ENCODE measurements at regions not wholly inside any gene's neighbourhood (a gene's known extent, or its start where the extent isn't known, plus 50 kb on each side); places are given as distances from the start of the nearest gene placed in this dataset.

DNA sequence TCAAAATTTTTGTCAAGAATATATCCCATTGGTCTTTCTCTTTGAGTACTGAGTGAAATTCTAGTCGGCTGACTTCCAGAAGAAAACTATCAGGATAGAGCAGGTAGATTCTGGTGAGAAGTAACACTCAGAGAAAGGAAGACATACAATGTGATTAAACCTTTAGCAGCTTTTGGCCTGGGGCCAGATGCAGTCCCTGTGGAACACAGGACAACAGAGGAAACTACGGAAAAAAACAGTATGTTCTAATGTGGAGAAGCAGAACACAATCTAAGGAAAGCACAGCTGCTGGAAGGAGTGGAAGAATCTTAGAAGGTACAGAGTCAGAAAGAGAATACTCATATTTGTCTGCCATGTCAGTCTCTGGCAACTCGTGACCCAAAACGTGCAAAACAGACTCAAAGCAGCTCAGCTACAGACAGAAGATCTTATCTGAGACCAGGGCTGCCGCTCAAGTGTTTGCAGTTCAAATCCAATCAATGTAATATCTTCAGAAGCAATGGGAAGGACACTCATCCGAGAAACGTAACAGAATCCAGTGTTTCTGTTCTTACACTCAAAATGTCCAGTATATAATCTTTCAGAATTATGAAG, 283.8 kb downstream of the MRPL39 start:
- TF ChIP-seq, protein P1, sequence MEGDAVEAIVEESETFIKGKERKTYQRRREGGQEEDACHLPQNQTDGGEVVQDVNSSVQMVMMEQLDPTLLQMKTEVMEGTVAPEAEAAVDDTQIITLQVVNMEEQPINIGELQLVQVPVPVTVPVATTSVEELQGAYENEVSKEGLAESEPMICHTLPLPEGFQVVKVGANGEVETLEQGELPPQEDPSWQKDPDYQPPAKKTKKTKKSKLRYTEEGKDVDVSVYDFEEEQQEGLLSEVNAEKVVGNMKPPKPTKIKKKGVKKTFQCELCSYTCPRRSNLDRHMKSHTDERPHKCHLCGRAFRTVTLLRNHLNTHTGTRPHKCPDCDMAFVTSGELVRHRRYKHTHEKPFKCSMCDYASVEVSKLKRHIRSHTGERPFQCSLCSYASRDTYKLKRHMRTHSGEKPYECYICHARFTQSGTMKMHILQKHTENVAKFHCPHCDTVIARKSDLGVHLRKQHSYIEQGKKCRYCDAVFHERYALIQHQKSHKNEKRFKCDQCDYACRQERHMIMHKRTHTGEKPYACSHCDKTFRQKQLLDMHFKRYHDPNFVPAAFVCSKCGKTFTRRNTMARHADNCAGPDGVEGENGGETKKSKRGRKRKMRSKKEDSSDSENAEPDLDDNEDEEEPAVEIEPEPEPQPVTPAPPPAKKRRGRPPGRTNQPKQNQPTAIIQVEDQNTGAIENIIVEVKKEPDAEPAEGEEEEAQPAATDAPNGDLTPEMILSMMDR (IDR thresholded peaks at IDR 0.05) = no peak
- TF ChIP-seq POLR2A (IDR thresholded peaks at IDR 0.05) = no peak
- no peaks in the 10 kb centered on the region for H3K4me1 ChIP-seq
- 43% methylated on average over 7 of the region's 7 CpGs for WGBS (ENCODE audit: insufficient coverage, low coverage, low lambda C conversion rate, missing lambda C conversion rate)
- H3K27me3 ChIP-seq = no peaks in the 10 kb centered on the region
- no peak overlapping the region for H3K4me3 ChIP-seq
- no peaks in the 10 kb centered on the region for H3K9me3 ChIP-seq
- H3K36me3 ChIP-seq = no peaks in the 10 kb centered on the region
- intact Hi-C loops (cut with DNase I) = no loop called here
- ATAC-seq (no peak), DNase-seq (no peak)
- no peak overlapping the region for H3K27ac ChIP-seq

DNA sequence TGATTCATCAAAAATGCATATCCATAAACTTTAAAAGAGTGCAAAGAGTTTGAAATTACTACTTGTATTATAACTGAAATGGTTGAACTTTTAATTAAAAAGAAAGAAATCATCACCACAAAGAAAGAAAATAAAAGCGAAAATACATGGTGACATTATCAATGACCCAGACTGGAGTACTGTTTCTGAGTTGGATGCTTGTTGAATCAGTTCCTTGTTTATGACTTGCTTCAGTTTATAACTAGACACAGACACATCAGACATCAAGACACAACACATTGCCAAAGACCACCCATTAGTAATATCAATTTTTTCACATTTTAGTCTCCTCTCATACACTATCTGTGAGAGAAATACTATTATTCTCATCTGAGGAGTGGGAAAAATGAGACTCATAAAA, 293.0 kb downstream of the MRPL39 start:
- intact Hi-C loops (cut with DNase I) = no loop called here
- Histone ChIP-seq H3K27me3 (no peaks in the 10 kb centered on the region), H3K27ac (no peak overlapping the region), H3K4me1 (no peaks in the 10 kb centered on the region), H3K9me3 (no peaks in the 10 kb centered on the region), H3K4me3 (no peak overlapping the region), H3K36me3 (no peaks in the 10 kb centered on the region)
- 56% methylated on average over 1 of the region's 1 CpG for WGBS (ENCODE audit: insufficient coverage, low coverage, low lambda C conversion rate, missing lambda C conversion rate)
- TF ChIP-seq POLR2A (IDR thresholded peaks at IDR 0.05) = no peak
- TF ChIP-seq, protein P1 (IDR thresholded peaks at IDR 0.05) = no peak
- no peak for DNase-seq
- ATAC-seq = no peak

DNA sequence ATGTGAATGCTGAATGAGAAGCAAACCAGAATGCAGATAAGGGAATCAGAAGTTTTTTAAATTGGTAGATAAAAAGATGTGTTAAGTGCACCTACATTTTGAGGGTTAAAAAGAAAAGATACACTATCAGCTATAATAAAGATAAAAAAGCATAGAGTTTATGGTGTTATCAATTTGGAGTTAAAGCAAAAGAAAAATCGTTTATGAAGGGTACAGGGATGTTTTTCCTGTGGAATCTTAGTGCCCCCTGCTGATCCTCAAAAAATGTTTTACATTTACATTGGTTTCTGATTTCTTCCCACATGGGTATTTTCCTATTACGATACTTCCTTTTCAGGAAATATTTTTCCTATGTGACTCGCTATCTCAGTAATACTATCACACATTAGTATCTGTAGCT, 293.5 kb downstream of the MRPL39 start:
- no peaks in the 10 kb centered on the region for H3K4me1 ChIP-seq
- no peak overlapping the region for H3K4me3 ChIP-seq
- TF ChIP-seq, protein P1 (IDR thresholded peaks at IDR 0.05) = peak in 1 of 4 donors; percentile 29
- TF ChIP-seq POLR2A (IDR thresholded peaks at IDR 0.05) = no peak
- 11% methylated on average over 3 of the region's 3 CpGs for WGBS (ENCODE audit: insufficient coverage, low coverage, low lambda C conversion rate, missing lambda C conversion rate)
- ATAC-seq = no peak
- intact Hi-C loops (cut with DNase I) = no loop called here
- DNase-seq = no peak
- H3K9me3 ChIP-seq = no peaks in the 10 kb centered on the region
- no peak overlapping the region for H3K27ac ChIP-seq
- no peaks in the 10 kb centered on the region for H3K36me3 ChIP-seq
- no peaks in the 10 kb centered on the region for H3K27me3 ChIP-seq

DNA sequence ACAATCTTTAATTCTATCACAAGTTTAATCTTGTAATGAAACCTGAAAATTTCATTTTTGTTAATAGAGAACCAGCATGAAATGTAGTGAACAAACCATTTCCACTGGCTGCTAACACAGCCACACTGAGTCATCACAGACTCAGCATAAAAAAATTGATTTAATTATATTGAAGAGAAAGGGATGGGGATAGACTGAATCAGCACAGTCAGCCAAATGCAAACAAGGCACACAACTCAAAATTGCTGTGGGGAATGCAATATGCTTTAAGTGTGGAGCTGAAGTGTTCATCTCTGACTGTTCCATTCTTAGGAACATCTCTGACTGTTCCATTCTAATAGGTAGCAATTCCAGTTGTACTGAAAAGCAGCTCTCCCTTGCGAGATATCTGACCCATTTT, 299.8 kb downstream of the MRPL39 start:
- Histone ChIP-seq H3K27me3 (no peaks in the 10 kb centered on the region), H3K4me3 (no peak overlapping the region), H3K9me3 (no peaks in the 10 kb centered on the region), H3K4me1 (no peaks in the 10 kb centered on the region), H3K27ac (no peak overlapping the region), H3K36me3 (no peaks in the 10 kb centered on the region)
- intact Hi-C loops (cut with DNase I) = no loop called here
- WGBS (ENCODE audit: insufficient coverage, low coverage, low lambda C conversion rate, missing lambda C conversion rate) = 30% methylated on average over 1 of the region's 1 CpG
- DNase-seq (no peak), ATAC-seq (no peak)
- TF ChIP-seq, protein P1 (IDR thresholded peaks at IDR 0.05) = no peak
- TF ChIP-seq POLR2A (IDR thresholded peaks at IDR 0.05) = no peak

DNA sequence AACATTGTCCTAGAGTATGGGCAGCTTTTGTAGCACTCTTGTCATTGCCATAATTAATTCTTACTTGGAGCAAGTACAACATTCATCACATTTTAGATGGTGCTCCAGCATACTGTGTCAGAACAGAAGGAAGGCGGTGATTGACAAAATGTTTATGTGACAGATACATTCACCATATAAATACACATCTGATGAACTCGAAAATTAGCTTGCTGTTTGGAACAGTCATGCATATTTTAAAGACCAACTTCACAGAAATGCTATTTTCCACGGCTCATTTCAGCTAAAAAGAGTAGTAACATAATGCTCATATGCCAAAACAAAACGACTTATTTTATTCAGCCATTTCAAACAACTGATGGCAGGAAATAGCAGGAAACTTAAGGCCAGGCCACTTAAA, 302.7 kb downstream of the MRPL39 start:
- TF ChIP-seq POLR2A (IDR thresholded peaks at IDR 0.05) = no peak
- TF ChIP-seq, protein P1 (IDR thresholded peaks at IDR 0.05) = no peak
- Histone ChIP-seq H3K9me3 (no peaks in the 10 kb centered on the region), H3K36me3 (no peaks in the 10 kb centered on the region), H3K27me3 (no peaks in the 10 kb centered on the region), H3K27ac (no peak overlapping the region), H3K4me1 (no peaks in the 10 kb centered on the region), H3K4me3 (no peak overlapping the region)
- intact Hi-C loops (cut with DNase I) = no loop called here
- no peak for DNase-seq
- 41% methylated on average over 4 of the region's 4 CpGs for WGBS (ENCODE audit: insufficient coverage, low coverage, low lambda C conversion rate, missing lambda C conversion rate)
- ATAC-seq = no peak
